Type B pancreatic cell (in vitro differentiated cells): ENCODE measurements at regions not wholly inside any gene's neighbourhood (a gene's known extent, or its start where the extent isn't known, plus 50 kb on each side); places are given as distances from the start of the nearest gene placed in this dataset.
A peak's percentile ranks its signal among the peaks of the same experiment; 100 is the strongest.

Source experiments
- DNase-seq: peaks from one replicate; pipeline ENCODE4 v3.0.0; 2021; ENCODE audit warnings: mixed read lengths; ENCODE audit not compliant: unreplicated experiment; ENCODE audit errors: extremely low spot score
- H3K27ac Mint-ChIP-seq: 2 replicates; pipeline ENCODE4 v1.8.0; 2021; ENCODE audit warnings: mild to moderate bottlenecking, mixed read lengths
- H3K27me3 Mint-ChIP-seq: 2 replicates; pipeline ENCODE4 v1.8.0; 2021; ENCODE audit warnings: mixed read lengths
- H3K36me3 Mint-ChIP-seq: 2 replicates; pipeline ENCODE4 v1.8.0; 2021; ENCODE audit warnings: mixed read lengths
- H3K4me1 Mint-ChIP-seq: one replicate; pipeline ENCODE4 v1.8.0; 2021; ENCODE audit warnings: mixed read lengths; ENCODE audit not compliant: unreplicated experiment
- H3K4me3 Mint-ChIP-seq: 2 replicates; pipeline ENCODE4 v1.8.0; 2021; ENCODE audit warnings: mild to moderate bottlenecking, mixed read lengths
- H3K9me3 Mint-ChIP-seq: 2 replicates; pipeline ENCODE4 v1.8.0; 2021; ENCODE audit warnings: mixed read lengths
- CTCF ChIP-seq: fragments of 200-600 bp; sonication (generic); conservative IDR thresholded peaks from 2 replicates; pipeline ENCODE4 v1.5.0; 2021; ENCODE audit warnings: antibody characterized with exemption, mild to moderate bottlenecking

GRCh38 chr2:143936848-143937722 is 582.8 kb downstream of the ZEB2 start:
- peak; percentile 69 for DNase-seq
- H3K4me3 Mint-ChIP-seq, result peak overlapping the region; percentile 83
- peaks cover 14% of the 10 kb centered on the region for H3K4me1 Mint-ChIP-seq
- no peaks in the 10 kb centered on the region for H3K36me3 Mint-ChIP-seq
- TF ChIP-seq CTCF, result no peak
- H3K9me3 Mint-ChIP-seq, result no peaks in the 10 kb centered on the region
- peaks cover 68% of the 10 kb centered on the region for H3K27me3 Mint-ChIP-seq
- no peak overlapping the region for H3K27ac Mint-ChIP-seq

- Mint-ChIP-seq H3K4me1 (peaks cover 14% of the 10 kb centered on the region), H3K9me3 (no peaks in the 10 kb centered on the region), H3K36me3 (no peaks in the 10 kb centered on the region), H3K4me3 (peak overlapping the region; percentile 83), H3K27ac (no peak overlapping the region), H3K27me3 (peaks cover 73% of the 10 kb centered on the region)
- TF ChIP-seq CTCF, result no peak
- DNase-seq, result no peak
Measured at GRCh38 chr2:143936538-143936847, 583.4 kb downstream of the ZEB2 start.

- H3K4me3 Mint-ChIP-seq, result no peak overlapping the region
- H3K27ac Mint-ChIP-seq, result no peak overlapping the region
- no peaks in the 10 kb centered on the region for H3K36me3 Mint-ChIP-seq
- H3K4me1 Mint-ChIP-seq, result peaks cover 14% of the 10 kb centered on the region
- peaks cover 68% of the 10 kb centered on the region for H3K27me3 Mint-ChIP-seq
- no peak for DNase-seq
- no peaks in the 10 kb centered on the region for H3K9me3 Mint-ChIP-seq
- no peak for TF ChIP-seq CTCF
Measured at GRCh38 chr2:143935482-143935752, 584.5 kb downstream of the ZEB2 start.

- no peaks in the 10 kb centered on the region for H3K9me3 Mint-ChIP-seq
- H3K4me1 Mint-ChIP-seq, result peaks cover 11% of the 10 kb centered on the region
- H3K4me3 Mint-ChIP-seq, result peak overlapping the region; percentile 30
- DNase-seq, result no peak
- H3K27ac Mint-ChIP-seq, result no peak overlapping the region
- no peak for TF ChIP-seq CTCF
- peaks cover 64% of the 10 kb centered on the region for H3K27me3 Mint-ChIP-seq
- no peaks in the 10 kb centered on the region for H3K36me3 Mint-ChIP-seq
Measured at GRCh38 chr2:143934626-143935481, 585.1 kb downstream of the ZEB2 start.

- DNase-seq, result no peak
- TF ChIP-seq CTCF, result no peak
- Mint-ChIP-seq H3K36me3 (no peaks in the 10 kb centered on the region), H3K4me3 (no peak overlapping the region), H3K4me1 (peaks cover 7% of the 10 kb centered on the region), H3K9me3 (no peaks in the 10 kb centered on the region), H3K27me3 (peaks cover 56% of the 10 kb centered on the region), H3K27ac (no peak overlapping the region)
Measured at GRCh38 chr2:143933946-143934569, 585.9 kb downstream of the ZEB2 start.
